Mammary epithelial cell (primary cell): ENCODE measurements at regions not wholly inside any gene's neighbourhood (a gene's known extent, or its start where the extent isn't known, plus 50 kb on each side); places are given as distances from the start of the nearest gene placed in this dataset.

ENCODE experiments used
- CTCF ChIP-seq, 2 donors: IDR thresholded peaks in 1 of 2; conservative IDR thresholded peaks in 1 of 2; 2 replicates each; pipeline ENCODE4 v1.5.1; 2011 to 2012; ENCODE audit warnings: inconsistent platforms in 2 of 2, low read length in 2 of 2, mild to moderate bottlenecking in 2 of 2, control low read depth in 1 of 2, low read depth in 1 of 2; ENCODE audit not compliant: insufficient read depth in 1 of 2; ENCODE audit errors: extremely low read depth in 1 of 2
- EZH2 ChIP-seq: IDR thresholded peaks from 2 replicates; pipeline ENCODE4 v1.6.1; 2012; ENCODE audit warnings: low read length, inconsistent platforms, borderline replicate concordance

DNA sequence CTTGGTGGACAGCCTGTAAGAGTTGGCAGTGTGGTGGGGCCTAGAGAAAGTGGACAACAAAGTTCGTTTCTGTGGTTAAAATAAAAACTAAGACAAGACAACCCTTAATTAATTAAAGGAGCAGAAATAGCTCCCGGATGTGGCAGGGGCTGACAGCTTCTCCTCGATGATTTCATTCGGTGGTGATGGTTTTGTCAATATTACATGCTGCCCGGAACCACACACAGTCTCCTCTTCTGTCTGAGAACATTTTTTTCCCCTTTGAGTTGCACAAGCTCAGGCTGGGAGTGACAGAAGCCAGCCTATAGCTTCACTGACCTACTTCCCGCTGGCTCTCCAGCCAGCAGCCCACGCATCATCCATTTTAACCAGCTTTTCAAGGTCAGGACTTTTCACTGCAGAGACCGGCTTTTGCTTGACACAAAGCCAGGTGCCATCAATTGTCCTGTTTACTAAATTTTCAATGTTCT lies 378.8 kb downstream of the SLC4A3 start:
- TF ChIP-seq CTCF (conservative IDR thresholded peaks at IDR 0.05 in 1 of 2, IDR thresholded peaks at IDR 0.05 in 1 of 2; ENCODE audit: extremely low read depth in 1 of 2, insufficient read depth in 1 of 2, low read depth in 1 of 2, low read length in 2 of 2) = no peak
- TF ChIP-seq EZH2 = no peak
